SK-N-MC (cell line): ENCODE measurements at regions not wholly inside any gene's neighbourhood (a gene's known extent, or its start where the extent isn't known, plus 50 kb on each side); places are given as distances from the start of the nearest gene placed in this dataset.

Experiments used
- EZH2 ChIP-seq: fragments of 200-600 bp; sonication (generic); IDR thresholded peaks from one replicate; pipeline ENCODE4 v1.6.1; 2017; ENCODE audit warnings: antibody characterized with exemption
- POLR2AphosphoS5 ChIP-seq: IDR thresholded peaks from 2 replicates; pipeline ENCODE4 v1.6.1; 2012; ENCODE audit warnings: mild to moderate bottlenecking, low read depth, low read length, borderline replicate concordance

DNA sequence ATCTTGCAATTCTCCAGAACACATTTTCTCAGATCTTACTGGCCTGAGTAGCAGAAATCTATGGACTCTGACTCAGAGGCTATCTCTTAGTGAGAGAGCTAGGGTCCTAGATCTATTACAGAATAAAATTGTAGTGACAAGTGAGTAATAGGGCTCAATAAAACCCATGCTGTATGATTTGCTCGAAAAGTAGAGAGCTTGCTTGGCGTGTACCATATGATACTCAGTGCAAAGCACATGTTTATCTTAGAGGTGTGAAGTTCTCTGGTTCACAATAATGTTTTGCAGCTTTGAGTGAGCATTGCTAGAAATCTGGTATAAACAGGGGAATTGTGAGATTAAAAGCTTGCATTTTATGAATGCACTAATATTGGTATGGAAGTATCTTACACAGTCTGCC is 87.8 kb upstream of the PRSS16 start:
- TF ChIP-seq POLR2AphosphoS5 (no peak), EZH2 (no peak)
